ENCODE measurements at regions not wholly inside any gene's neighbourhood (a gene's known extent, or its start where the extent isn't known, plus 50 kb on each side); places are given as distances from the start of the nearest gene placed in this dataset.

GRCh38 chr1:4050998-4051397, 150.9 kb upstream of the C1orf174 start:
- no peak for DNase-seq (ENCODE audit: low read depth, low spot score)
- Histone ChIP-seq H3K4me3 (no peak overlapping the region), H3K36me3 (ENCODE audit: insufficient read depth, low read length) (no peaks in the 10 kb centered on the region), H3K27ac (no peak overlapping the region), H3K9ac (ENCODE audit: insufficient read length) (no peak overlapping the region), H3K9me3 (ENCODE audit: low read depth, low read length) (no peaks in the 10 kb centered on the region)
- TF ChIP-seq POLR2AphosphoS5 (IDR thresholded peaks at IDR 0.05; ENCODE audit: borderline replicate concordance, low read depth, low read length) = no peak
- no peak for TF ChIP-seq FOXP2 (optimal IDR thresholded peaks at IDR 0.05; ENCODE audit: control extremely low read depth, extremely low read length, insufficient read depth)
- no peak for TF ChIP-seq EZH2 (IDR thresholded peaks at IDR 0.05)

GRCh38 chr1:4052657-4053056, 152.6 kb upstream of the C1orf174 start:
- no peaks in the 10 kb centered on the region for H3K36me3 ChIP-seq (ENCODE audit: insufficient read depth, low read length)
- DNase-seq (ENCODE audit: low read depth, low spot score) = no peak
- no peak overlapping the region for H3K27ac ChIP-seq
- no peak overlapping the region for H3K9ac ChIP-seq (ENCODE audit: insufficient read length)
- H3K4me3 ChIP-seq = no peak overlapping the region
- H3K9me3 ChIP-seq (ENCODE audit: low read depth, low read length) = no peaks in the 10 kb centered on the region
- TF ChIP-seq POLR2AphosphoS5 (IDR thresholded peaks at IDR 0.05; ENCODE audit: borderline replicate concordance, low read depth, low read length) (no peak), EZH2 (IDR thresholded peaks at IDR 0.05) (no peak), FOXP2 (optimal IDR thresholded peaks at IDR 0.05; ENCODE audit: control extremely low read depth, extremely low read length, insufficient read depth) (no peak)

- H3K36me3 ChIP-seq (ENCODE audit: insufficient read depth, low read length) = no peaks in the 10 kb centered on the region
- no peak overlapping the region for H3K9ac ChIP-seq (ENCODE audit: insufficient read length)
- no peaks in the 10 kb centered on the region for H3K9me3 ChIP-seq (ENCODE audit: low read depth, low read length)
- H3K4me3 ChIP-seq = no peak overlapping the region
- H3K27ac ChIP-seq = no peak overlapping the region
- no peak for TF ChIP-seq EZH2 (IDR thresholded peaks at IDR 0.05)
- DNase-seq (ENCODE audit: low read depth, low spot score) = no peak
Measured at GRCh38 chr1:4053160-4053748, 153.2 kb upstream of the C1orf174 start.

GRCh38 chr1:4053774-4054173, 153.7 kb upstream of the C1orf174 start:
- Histone ChIP-seq H3K36me3 (ENCODE audit: insufficient read depth, low read length) (no peaks in the 10 kb centered on the region), H3K27ac (no peak overlapping the region), H3K9ac (ENCODE audit: insufficient read length) (no peak overlapping the region), H3K4me3 (no peak overlapping the region), H3K9me3 (ENCODE audit: low read depth, low read length) (no peaks in the 10 kb centered on the region)
- no peak for TF ChIP-seq EZH2 (IDR thresholded peaks at IDR 0.05)
- no peak for TF ChIP-seq FOXP2 (optimal IDR thresholded peaks at IDR 0.05; ENCODE audit: control extremely low read depth, extremely low read length, insufficient read depth)
- DNase-seq (ENCODE audit: low read depth, low spot score) = no peak

- no peak for DNase-seq (ENCODE audit: low read depth, low spot score)
- TF ChIP-seq FOXP2 (optimal IDR thresholded peaks at IDR 0.05; ENCODE audit: control extremely low read depth, extremely low read length, insufficient read depth) = no peak
- no peak for TF ChIP-seq POLR2AphosphoS5 (IDR thresholded peaks at IDR 0.05; ENCODE audit: borderline replicate concordance, low read depth, low read length)
- TF ChIP-seq EZH2 (IDR thresholded peaks at IDR 0.05) = no peak
- Histone ChIP-seq H3K4me3 (no peak overlapping the region), H3K27ac (no peak overlapping the region), H3K36me3 (ENCODE audit: insufficient read depth, low read length) (no peaks in the 10 kb centered on the region), H3K9me3 (ENCODE audit: low read depth, low read length) (no peaks in the 10 kb centered on the region), H3K9ac (ENCODE audit: insufficient read length) (no peak overlapping the region)
Measured at GRCh38 chr1:4055294-4055967, 155.4 kb upstream of the C1orf174 start.

- Histone ChIP-seq H3K4me3 (no peak overlapping the region), H3K9ac (ENCODE audit: insufficient read length) (no peak overlapping the region), H3K36me3 (ENCODE audit: insufficient read depth, low read length) (no peaks in the 10 kb centered on the region), H3K9me3 (ENCODE audit: low read depth, low read length) (no peaks in the 10 kb centered on the region), H3K27ac (no peak overlapping the region)
- DNase-seq (ENCODE audit: low read depth, low spot score) = no peak
- TF ChIP-seq POLR2AphosphoS5 (IDR thresholded peaks at IDR 0.05; ENCODE audit: borderline replicate concordance, low read depth, low read length) (no peak), EZH2 (IDR thresholded peaks at IDR 0.05) (no peak), FOXP2 (optimal IDR thresholded peaks at IDR 0.05; ENCODE audit: control extremely low read depth, extremely low read length, insufficient read depth) (no peak)
Measured at GRCh38 chr1:4056422-4056821, 156.3 kb upstream of the C1orf174 start.

- H3K4me3 ChIP-seq = no peak overlapping the region
- no peak overlapping the region for H3K9ac ChIP-seq (ENCODE audit: insufficient read length)
- no peak for TF ChIP-seq FOXP2 (optimal IDR thresholded peaks at IDR 0.05; ENCODE audit: control extremely low read depth, extremely low read length, insufficient read depth)
- no peak for TF ChIP-seq EZH2 (IDR thresholded peaks at IDR 0.05)
- no peak for TF ChIP-seq POLR2AphosphoS5 (IDR thresholded peaks at IDR 0.05; ENCODE audit: borderline replicate concordance, low read depth, low read length)
- no peaks in the 10 kb centered on the region for H3K36me3 ChIP-seq (ENCODE audit: insufficient read depth, low read length)
- no peak for DNase-seq (ENCODE audit: low read depth, low spot score)
- no peak overlapping the region for H3K27ac ChIP-seq
- no peaks in the 10 kb centered on the region for H3K9me3 ChIP-seq (ENCODE audit: low read depth, low read length)
Measured at GRCh38 chr1:4056989-4057388, 156.9 kb upstream of the C1orf174 start.

GRCh38 chr1:4057603-4058002, 157.5 kb upstream of the C1orf174 start:
- no peak for TF ChIP-seq EZH2 (IDR thresholded peaks at IDR 0.05)
- no peak for TF ChIP-seq POLR2AphosphoS5 (IDR thresholded peaks at IDR 0.05; ENCODE audit: borderline replicate concordance, low read depth, low read length)
- TF ChIP-seq FOXP2 (optimal IDR thresholded peaks at IDR 0.05; ENCODE audit: control extremely low read depth, extremely low read length, insufficient read depth) = no peak
- Histone ChIP-seq H3K36me3 (ENCODE audit: insufficient read depth, low read length) (no peaks in the 10 kb centered on the region), H3K9ac (ENCODE audit: insufficient read length) (no peak overlapping the region), H3K9me3 (ENCODE audit: low read depth, low read length) (no peaks in the 10 kb centered on the region), H3K4me3 (no peak overlapping the region), H3K27ac (no peak overlapping the region)
- DNase-seq (ENCODE audit: low read depth, low spot score) = no peak

- H3K27ac ChIP-seq = no peak overlapping the region
- H3K9ac ChIP-seq (ENCODE audit: insufficient read length) = no peak overlapping the region
- DNase-seq (ENCODE audit: low read depth, low spot score) = no peak
- H3K36me3 ChIP-seq (ENCODE audit: insufficient read depth, low read length) = no peaks in the 10 kb centered on the region
- no peak overlapping the region for H3K4me3 ChIP-seq
- no peaks in the 10 kb centered on the region for H3K9me3 ChIP-seq (ENCODE audit: low read depth, low read length)
- TF ChIP-seq EZH2 (IDR thresholded peaks at IDR 0.05) = no peak
- TF ChIP-seq FOXP2 (optimal IDR thresholded peaks at IDR 0.05; ENCODE audit: control extremely low read depth, extremely low read length, insufficient read depth) = no peak
- TF ChIP-seq POLR2AphosphoS5 (IDR thresholded peaks at IDR 0.05; ENCODE audit: borderline replicate concordance, low read depth, low read length) = no peak
Measured at GRCh38 chr1:4058122-4058521, 158.1 kb upstream of the C1orf174 start.
